Transverse colon (tissue), 4 donors: ENCODE measurements at regions not wholly inside any gene's neighbourhood (a gene's known extent, or its start where the extent isn't known, plus 50 kb on each side); places are given as distances from the start of the nearest gene placed in this dataset.

Experiments used
- EP300 ChIP-seq: sonication (generic); formaldehyde crosslinking; IDR thresholded peaks from one replicate; pipeline ENCODE4 v1.6.1; 2017; ENCODE audit warnings: antibody characterized with exemption, low read depth
- POLR2AphosphoS5 ChIP-seq, 3 donors: sonication (generic); formaldehyde crosslinking; IDR thresholded peaks; one replicate each; pipeline ENCODE4 v1.6.1; 2016; ENCODE audit warnings: antibody characterized with exemption in 3 of 3
- TF ChIP-seq, protein P1 (sequence below), 5 experiments: fragments of 200-600 bp in 3 of 5; fragments of 450-650 bp in 2 of 5; sonication (generic) in 3 of 5; IDR thresholded peaks; 1 replicate in 2 of 5; 2 replicates in 3 of 5; pipeline ENCODE4 v1.5.1; 2016 to 2017; ENCODE audit warnings: antibody characterized with exemption in 5 of 5, inconsistent platforms in 3 of 5, mild to moderate bottlenecking in 2 of 5, moderate library complexity in 1 of 5

GRCh38 chr7:110592557-110592956 lies 498.4 kb upstream of the LRRN3 start:
- TF ChIP-seq, protein P1, sequence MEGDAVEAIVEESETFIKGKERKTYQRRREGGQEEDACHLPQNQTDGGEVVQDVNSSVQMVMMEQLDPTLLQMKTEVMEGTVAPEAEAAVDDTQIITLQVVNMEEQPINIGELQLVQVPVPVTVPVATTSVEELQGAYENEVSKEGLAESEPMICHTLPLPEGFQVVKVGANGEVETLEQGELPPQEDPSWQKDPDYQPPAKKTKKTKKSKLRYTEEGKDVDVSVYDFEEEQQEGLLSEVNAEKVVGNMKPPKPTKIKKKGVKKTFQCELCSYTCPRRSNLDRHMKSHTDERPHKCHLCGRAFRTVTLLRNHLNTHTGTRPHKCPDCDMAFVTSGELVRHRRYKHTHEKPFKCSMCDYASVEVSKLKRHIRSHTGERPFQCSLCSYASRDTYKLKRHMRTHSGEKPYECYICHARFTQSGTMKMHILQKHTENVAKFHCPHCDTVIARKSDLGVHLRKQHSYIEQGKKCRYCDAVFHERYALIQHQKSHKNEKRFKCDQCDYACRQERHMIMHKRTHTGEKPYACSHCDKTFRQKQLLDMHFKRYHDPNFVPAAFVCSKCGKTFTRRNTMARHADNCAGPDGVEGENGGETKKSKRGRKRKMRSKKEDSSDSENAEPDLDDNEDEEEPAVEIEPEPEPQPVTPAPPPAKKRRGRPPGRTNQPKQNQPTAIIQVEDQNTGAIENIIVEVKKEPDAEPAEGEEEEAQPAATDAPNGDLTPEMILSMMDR (IDR thresholded peaks at IDR 0.05), result no peak
- no peak for TF ChIP-seq POLR2AphosphoS5 (IDR thresholded peaks at IDR 0.05)
- TF ChIP-seq EP300, result no peak
